Testis (tissue), 2 donors: ENCODE measurements at regions not wholly inside any gene's neighbourhood (a gene's known extent, or its start where the extent isn't known, plus 50 kb on each side); places are given as distances from the start of the nearest gene placed in this dataset.

Experiments
- POLR2A ChIP-seq: fragments of 450-650 bp; IDR thresholded peaks from one replicate; pipeline ENCODE4 v1.6.1; 2017; ENCODE audit warnings: antibody characterized with exemption, mild to moderate bottlenecking, moderate library complexity
- TF ChIP-seq, protein P1 (sequence below), 3 experiments: fragments of 450-650 bp in 2 of 3; fragments of 200-600 bp in 1 of 3; sonication (generic) in 1 of 3; IDR thresholded peaks; one replicate each; pipeline ENCODE4 v1.5.1; 2016 to 2019; ENCODE audit warnings: antibody characterized with exemption in 3 of 3, mild to moderate bottlenecking in 2 of 3, moderate library complexity in 1 of 3

GRCh38 chr15:62753518-62754221 lies 288.9 kb upstream of the TPM1 start:
- TF ChIP-seq, protein P1, sequence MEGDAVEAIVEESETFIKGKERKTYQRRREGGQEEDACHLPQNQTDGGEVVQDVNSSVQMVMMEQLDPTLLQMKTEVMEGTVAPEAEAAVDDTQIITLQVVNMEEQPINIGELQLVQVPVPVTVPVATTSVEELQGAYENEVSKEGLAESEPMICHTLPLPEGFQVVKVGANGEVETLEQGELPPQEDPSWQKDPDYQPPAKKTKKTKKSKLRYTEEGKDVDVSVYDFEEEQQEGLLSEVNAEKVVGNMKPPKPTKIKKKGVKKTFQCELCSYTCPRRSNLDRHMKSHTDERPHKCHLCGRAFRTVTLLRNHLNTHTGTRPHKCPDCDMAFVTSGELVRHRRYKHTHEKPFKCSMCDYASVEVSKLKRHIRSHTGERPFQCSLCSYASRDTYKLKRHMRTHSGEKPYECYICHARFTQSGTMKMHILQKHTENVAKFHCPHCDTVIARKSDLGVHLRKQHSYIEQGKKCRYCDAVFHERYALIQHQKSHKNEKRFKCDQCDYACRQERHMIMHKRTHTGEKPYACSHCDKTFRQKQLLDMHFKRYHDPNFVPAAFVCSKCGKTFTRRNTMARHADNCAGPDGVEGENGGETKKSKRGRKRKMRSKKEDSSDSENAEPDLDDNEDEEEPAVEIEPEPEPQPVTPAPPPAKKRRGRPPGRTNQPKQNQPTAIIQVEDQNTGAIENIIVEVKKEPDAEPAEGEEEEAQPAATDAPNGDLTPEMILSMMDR (IDR thresholded peaks at IDR 0.05): no peak
- no peak for TF ChIP-seq POLR2A
